GM12878 (cell line): ENCODE measurements at regions not wholly inside any gene's neighbourhood (a gene's known extent, or its start where the extent isn't known, plus 50 kb on each side); places are given as distances from the start of the nearest gene placed in this dataset.

Source experiments
- ATAC-seq: fragments of 200-7000 bp; cut with Tn5 transposase; 3 replicates; pipeline ENCODE4 v1.9.1; 2020; ENCODE audit warnings: mild to moderate bottlenecking, moderate library complexity
- BruUV-seq: library from RNA; stranded (reverse); fragments of 400-500 nt; replicated peaks from 2 replicates; lab custom pipeline; 2021; lab: Mats Ljungman, UMichigan
- CTCF ChIA-PET: fragments of 300-600 bp; sonication (Branson Sonifier 250); formaldehyde crosslinking; extraction: SDS; loops from one replicate; lab custom pipeline; 2021; ENCODE audit warnings: inconsistent platforms; lab: Yijun Ruan, JAX
- POLR2A ChIA-PET: fragments of 350-600 bp; formaldehyde crosslinking; extraction: SDS; loops from one replicate; lab custom pipeline; 2021; ENCODE audit warnings: inconsistent platforms; lab: Charles Lee
- RAD21 ChIA-PET: fragments of 300-600 bp; sonication (Branson Sonifier 250); formaldehyde crosslinking; loops from one replicate; lab custom pipeline; 2023; ENCODE audit warnings: antibody characterized with exemption; ENCODE audit not compliant: unreplicated experiment; lab: Charles Lee
- SMC1A ChIA-PET: fragments of 300-600 bp; sonication (Branson Sonifier 250); formaldehyde crosslinking; loops from one replicate; lab custom pipeline; 2023; ENCODE audit not compliant: unreplicated experiment, uncharacterized antibody; lab: Charles Lee
- DNase-seq: peaks from one replicate; pipeline ENCODE4 v3.0.0-alpha.2; 2011; ENCODE audit warnings: low read depth, low spot score
- FAIRE-seq: peaks from 3 replicates; lab custom pipeline; 2011; peaks lifted over from hg19 to GRCh38; lab: Jason Lieb, UNC
- H2AFZ ChIP-seq: 2 replicates; pipeline ENCODE4 v1.6.0; 2011; ENCODE audit warnings: low read depth, low read length, control low read depth; ENCODE audit not compliant: control insufficient read depth
- H3K27ac ChIP-seq: 2 replicates; pipeline ENCODE4 v1.5.1; 2011; ENCODE audit warnings: control low read depth; ENCODE audit not compliant: control insufficient read depth, insufficient read depth
- H3K27me3 ChIP-seq, 2 experiments: replicated peaks in 1 of 2; 2 replicates each; pipeline versions ENCODE4 v1.6.0 to v1.6.1; 2011; ENCODE audit warnings: low read length in 1 of 2; ENCODE audit not compliant: control insufficient read depth in 2 of 2, insufficient read depth in 2 of 2
- H3K36me3 ChIP-seq, 2 experiments: 2 replicates each; pipeline ENCODE4 v1.5.1; 2011; ENCODE audit warnings: low read length in 1 of 2; ENCODE audit not compliant: control insufficient read depth in 2 of 2, insufficient read depth in 2 of 2
- H3K4me1 ChIP-seq: 2 replicates; pipeline ENCODE4 v1.6.1; 2011; ENCODE audit warnings: mild to moderate bottlenecking, low read length, moderate library complexity, mixed read lengths; ENCODE audit not compliant: control insufficient read depth, insufficient read depth
- H3K4me2 ChIP-seq: 2 replicates; pipeline ENCODE4 v1.6.0; 2011; ENCODE audit warnings: control low read depth; ENCODE audit not compliant: control insufficient read depth, insufficient read depth
- H3K4me3 ChIP-seq: fragments of 200-600 bp; sonication (generic); 2 replicates; pipeline ENCODE4 v1.5.1; 2016
- H3K79me2 ChIP-seq: 2 replicates; pipeline ENCODE4 v1.6.0; 2011; ENCODE audit warnings: low read length; ENCODE audit not compliant: control insufficient read depth, insufficient read depth
- H3K9ac ChIP-seq: 2 replicates; pipeline ENCODE4 v1.8.0; 2011; ENCODE audit warnings: low read length, control low read depth, mixed read lengths; ENCODE audit not compliant: control insufficient read depth, insufficient read depth
- H3K9me3 ChIP-seq: replicated peaks from 3 replicates; pipeline ENCODE4 v1.5.1; 2011; ENCODE audit warnings: mild to moderate bottlenecking, low read length; ENCODE audit not compliant: control insufficient read depth, insufficient read depth
- H4K20me1 ChIP-seq: 2 replicates; pipeline ENCODE4 v1.6.0; 2011; ENCODE audit not compliant: control insufficient read depth, insufficient read depth
- HDGF ChIP-seq: fragments of 450-650 bp; IDR thresholded peaks from 2 replicates; pipeline ENCODE4 v1.6.1; 2016; ENCODE audit warnings: antibody characterized with exemption
- IRF4 ChIP-seq: IDR thresholded peaks from 2 replicates; pipeline ENCODE4 v1.6.1; 2011; ENCODE audit warnings: low read depth, low read length
- KAT2A ChIP-seq: conservative IDR thresholded peaks from 2 replicates; pipeline ENCODE4 v1.6.1; 2011; ENCODE audit warnings: low read depth, low read length; ENCODE audit not compliant: control insufficient read depth
- SRF ChIP-seq, 2 experiments: IDR thresholded peaks; 2 replicates each; pipeline ENCODE4 v1.6.1; 2011; ENCODE audit warnings: low read depth in 2 of 2, low read length in 2 of 2, mild to moderate bottlenecking in 1 of 2, moderate library complexity in 1 of 2
- YBX1 ChIP-seq: fragments of 450-650 bp; IDR thresholded peaks from 2 replicates; pipeline ENCODE4 v1.6.1; 2016; ENCODE audit warnings: antibody characterized with exemption
- WGBS: methylation state at CpG from one replicate; pipeline ENCODE4 v1.1.6; 2016; ENCODE audit warnings: low lambda C conversion rate; ENCODE audit not compliant: insufficient replicate concordance, insufficient coverage; ENCODE audit errors: missing lambda C conversion rate; 5-methylcytosine and 5-hydroxymethylcytosine counted together
- in situ Hi-C: fragments of 300-500 bp; cut with MboI; formaldehyde crosslinking; loops from 9 replicates; pipeline ENCODE4 v1.14.3; 2018; ENCODE audit warnings: mixed read lengths
- intact Hi-C: fragments of 100-400 bp; cut with micrococcal nuclease; formaldehyde crosslinking; loops from one replicate; pipeline ENCODE4 v1.14.2; 2022; ENCODE audit not compliant: unreplicated experiment
- TF ChIP-seq, protein P1 (sequence below): fragments of 450-650 bp; IDR thresholded peaks from 2 replicates; pipeline ENCODE4 v1.6.1; 2017; ENCODE audit warnings: borderline replicate concordance

DNA sequence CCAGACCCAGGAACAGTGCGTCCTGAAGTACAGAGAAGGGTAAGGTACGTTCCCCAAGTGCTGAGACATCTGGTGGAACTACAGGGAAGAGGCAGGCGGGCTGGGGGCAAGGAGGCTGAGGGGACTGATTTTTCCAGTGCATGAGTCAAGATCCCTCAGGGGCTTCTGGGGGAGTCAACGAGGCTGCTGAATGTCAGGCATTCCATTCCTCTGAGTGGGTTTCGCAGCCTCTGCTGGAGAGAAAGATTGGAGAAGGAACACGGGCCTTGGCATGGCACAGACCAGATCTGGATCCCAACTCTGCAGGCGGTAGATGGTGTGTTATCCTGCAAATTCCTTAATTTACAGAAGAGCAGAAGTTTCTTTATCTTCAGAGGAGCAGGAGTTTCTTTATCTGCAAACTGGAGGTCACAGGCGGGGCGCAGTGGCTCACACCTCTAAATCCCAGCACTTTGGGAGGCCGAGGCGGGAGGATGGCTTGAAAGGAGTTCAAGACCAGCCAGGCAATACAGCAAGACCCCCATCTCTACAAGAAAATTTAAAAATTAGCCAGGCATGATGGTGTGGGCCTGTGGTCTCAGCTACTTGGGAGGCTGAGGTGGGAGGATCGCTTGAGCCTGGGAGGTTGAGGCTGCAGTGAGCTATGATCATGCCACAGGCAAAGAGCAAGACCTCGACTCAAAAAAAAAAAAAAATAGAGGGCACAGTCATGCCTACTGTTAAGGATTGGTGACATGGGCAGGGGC lies 132.6 kb upstream of the MAP1LC3B2 start:
- H3K27ac ChIP-seq, result no peak overlapping the region
- ChIA-PET RAD21 (no interaction called here), POLR2A (no interaction called here), SMC1A (no interaction called here), CTCF (no interaction called here)
- H3K4me2 ChIP-seq, result no peak overlapping the region
- H4K20me1 ChIP-seq, result no peaks in the 10 kb centered on the region; the same call in 1 of the 2 replicates
- H3K27me3 ChIP-seq, result no peaks in the 10 kb centered on the region; a peak in 2 of 4 replicates
- intact Hi-C loops (no loop called here), in situ Hi-C loops (no loop called here)
- peaks cover 6% of the 10 kb centered on the region; the same call in 2 of the 3 replicates for H3K9me3 ChIP-seq
- no peak overlapping the region for H3K9ac ChIP-seq
- WGBS, result 48% methylated on average over 13 of the region's 13 CpGs
- H2AFZ ChIP-seq, result no peak overlapping the region
- FAIRE-seq (no peak), ATAC-seq (no peak), DNase-seq (no peak)
- H3K79me2 ChIP-seq, result no peaks in the 10 kb centered on the region
- BruUV-seq, result no TSS peak
- H3K4me3 ChIP-seq, result no peak overlapping the region
- no peaks in the 10 kb centered on the region for H3K36me3 ChIP-seq
- no peak for TF ChIP-seq HDGF
- no peak for TF ChIP-seq IRF4
- no peak for TF ChIP-seq SRF (IDR thresholded peaks at IDR 0.05; ENCODE audit: low read depth in 2 of 2, low read length in 2 of 2)
- TF ChIP-seq, protein P1, sequence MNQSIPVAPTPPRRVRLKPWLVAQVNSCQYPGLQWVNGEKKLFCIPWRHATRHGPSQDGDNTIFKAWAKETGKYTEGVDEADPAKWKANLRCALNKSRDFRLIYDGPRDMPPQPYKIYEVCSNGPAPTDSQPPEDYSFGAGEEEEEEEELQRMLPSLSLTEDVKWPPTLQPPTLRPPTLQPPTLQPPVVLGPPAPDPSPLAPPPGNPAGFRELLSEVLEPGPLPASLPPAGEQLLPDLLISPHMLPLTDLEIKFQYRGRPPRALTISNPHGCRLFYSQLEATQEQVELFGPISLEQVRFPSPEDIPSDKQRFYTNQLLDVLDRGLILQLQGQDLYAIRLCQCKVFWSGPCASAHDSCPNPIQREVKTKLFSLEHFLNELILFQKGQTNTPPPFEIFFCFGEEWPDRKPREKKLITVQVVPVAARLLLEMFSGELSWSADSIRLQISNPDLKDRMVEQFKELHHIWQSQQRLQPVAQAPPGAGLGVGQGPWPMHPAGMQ, result no peak
- TF ChIP-seq KAT2A, result no peak
- TF ChIP-seq YBX1, result no peak
- H3K4me1 ChIP-seq, result no peaks in the 10 kb centered on the region
